Astrocyte (in vitro differentiated cells and primary cell): ENCODE measurements at regions not wholly inside any gene's neighbourhood (a gene's known extent, or its start where the extent isn't known, plus 50 kb on each side); places are given as distances from the start of the nearest gene placed in this dataset.

Experiments
- DNase-seq: peaks from one replicate; pipeline ENCODE4 v3.0.0-alpha.2; 2010; ENCODE audit warnings: low read depth
- FAIRE-seq: peaks from 2 replicates; lab custom pipeline; 2011; peaks lifted over from hg19 to GRCh38; lab: Jason Lieb, UNC
- H2AFZ ChIP-seq: 2 replicates; pipeline ENCODE4 v1.6.0; 2012; ENCODE audit warnings: low read depth, low read length, inconsistent platforms
- H3K27ac ChIP-seq: 2 replicates; pipeline ENCODE4 v1.5.1; 2011; ENCODE audit warnings: low read depth, low read length, inconsistent platforms
- H3K27me3 ChIP-seq: 2 replicates; pipeline ENCODE4 v1.6.0; 2011; ENCODE audit warnings: low read length, inconsistent platforms; ENCODE audit not compliant: insufficient read depth
- H3K36me3 ChIP-seq: 2 replicates; pipeline ENCODE4 v1.5.1; 2011; ENCODE audit warnings: low read length, inconsistent platforms; ENCODE audit not compliant: insufficient read depth
- H3K4me1 ChIP-seq: 2 replicates; pipeline ENCODE4 v1.5.1; 2011; ENCODE audit warnings: low read length, inconsistent platforms; ENCODE audit not compliant: insufficient read depth
- H3K4me2 ChIP-seq: 2 replicates; pipeline ENCODE4 v1.6.0; 2012; ENCODE audit warnings: low read length, inconsistent platforms
- H3K4me3 ChIP-seq: 2 replicates; pipeline ENCODE4 v1.5.1; 2011; ENCODE audit warnings: low read depth, mild to moderate bottlenecking, low read length, inconsistent platforms; ENCODE audit not compliant: insufficient read depth
- H3K79me2 ChIP-seq: 2 replicates; pipeline ENCODE4 v1.6.0; 2012; ENCODE audit warnings: mild to moderate bottlenecking, low read length, inconsistent platforms; ENCODE audit not compliant: insufficient read depth
- H3K9ac ChIP-seq: 2 replicates; pipeline ENCODE4 v1.6.0; 2012; ENCODE audit warnings: mild to moderate bottlenecking, low read length, inconsistent platforms
- H3K9me3 ChIP-seq: 2 replicates; pipeline ENCODE4 v1.5.1; 2012; ENCODE audit warnings: low read depth, mild to moderate bottlenecking, low read length, inconsistent platforms; ENCODE audit not compliant: insufficient read depth
- H4K20me1 ChIP-seq: 2 replicates; pipeline ENCODE4 v1.6.0; 2012; ENCODE audit warnings: low read length, inconsistent platforms; ENCODE audit not compliant: insufficient read depth
- H3K27ac Mint-ChIP-seq: one replicate; pipeline ENCODE4 v1.8.0; 2021; ENCODE audit warnings: mild to moderate bottlenecking, mixed read lengths; ENCODE audit not compliant: unreplicated experiment
- H3K27me3 Mint-ChIP-seq: one replicate; pipeline ENCODE4 v1.8.0; 2021; ENCODE audit warnings: low read depth, mixed read lengths; ENCODE audit not compliant: unreplicated experiment
- H3K36me3 Mint-ChIP-seq: one replicate; pipeline ENCODE4 v1.8.0; 2021; ENCODE audit warnings: low read depth, mixed read lengths; ENCODE audit not compliant: unreplicated experiment
- H3K4me1 Mint-ChIP-seq: one replicate; pipeline ENCODE4 v1.8.0; 2021; ENCODE audit warnings: low read depth, mixed read lengths; ENCODE audit not compliant: unreplicated experiment
- H3K4me3 Mint-ChIP-seq: one replicate; pipeline ENCODE4 v1.8.0; 2021; ENCODE audit warnings: mild to moderate bottlenecking, moderate library complexity, mixed read lengths; ENCODE audit not compliant: unreplicated experiment
- H3K9me3 Mint-ChIP-seq: one replicate; pipeline ENCODE4 v1.8.0; 2021; ENCODE audit warnings: mild to moderate bottlenecking, mixed read lengths; ENCODE audit not compliant: unreplicated experiment
- EZH2 ChIP-seq: IDR thresholded peaks from 2 replicates; pipeline ENCODE4 v1.6.1; 2012; ENCODE audit warnings: mild to moderate bottlenecking, low read length, inconsistent platforms; ENCODE audit not compliant: insufficient read depth
- TF ChIP-seq, protein P1 (sequence below): IDR thresholded peaks from 2 replicates; pipeline ENCODE4 v1.5.1; 2011; ENCODE audit warnings: low read depth, mild to moderate bottlenecking, inconsistent platforms, low read length, moderate library complexity; ENCODE audit not compliant: insufficient read depth

DNA sequence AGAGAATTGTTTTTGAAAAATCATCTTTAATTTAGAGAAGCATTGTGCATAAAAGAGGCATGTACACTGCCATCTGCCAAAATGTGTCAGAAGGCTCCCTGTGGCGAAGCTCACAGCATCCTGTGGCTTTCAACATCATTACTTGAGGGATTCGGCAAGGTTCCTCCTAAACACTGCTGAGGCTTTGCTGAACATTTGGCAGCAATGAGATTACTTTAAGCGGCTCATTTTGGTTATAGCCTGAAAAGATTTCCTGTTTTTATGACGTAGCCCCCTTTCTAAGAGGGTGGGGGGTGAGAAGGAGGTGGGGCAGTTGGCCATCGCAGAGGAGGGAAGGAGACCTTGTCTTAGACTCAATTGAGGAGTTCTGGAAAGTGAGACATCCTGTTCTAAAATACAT is 469.4 kb downstream of the RASEF start:
- Histone ChIP-seq H3K9me3 (no peaks in the 10 kb centered on the region), H3K36me3 (no peaks in the 10 kb centered on the region)
- H3K4me1 Mint-ChIP-seq: peaks cover 1% of the 10 kb centered on the region

DNA sequence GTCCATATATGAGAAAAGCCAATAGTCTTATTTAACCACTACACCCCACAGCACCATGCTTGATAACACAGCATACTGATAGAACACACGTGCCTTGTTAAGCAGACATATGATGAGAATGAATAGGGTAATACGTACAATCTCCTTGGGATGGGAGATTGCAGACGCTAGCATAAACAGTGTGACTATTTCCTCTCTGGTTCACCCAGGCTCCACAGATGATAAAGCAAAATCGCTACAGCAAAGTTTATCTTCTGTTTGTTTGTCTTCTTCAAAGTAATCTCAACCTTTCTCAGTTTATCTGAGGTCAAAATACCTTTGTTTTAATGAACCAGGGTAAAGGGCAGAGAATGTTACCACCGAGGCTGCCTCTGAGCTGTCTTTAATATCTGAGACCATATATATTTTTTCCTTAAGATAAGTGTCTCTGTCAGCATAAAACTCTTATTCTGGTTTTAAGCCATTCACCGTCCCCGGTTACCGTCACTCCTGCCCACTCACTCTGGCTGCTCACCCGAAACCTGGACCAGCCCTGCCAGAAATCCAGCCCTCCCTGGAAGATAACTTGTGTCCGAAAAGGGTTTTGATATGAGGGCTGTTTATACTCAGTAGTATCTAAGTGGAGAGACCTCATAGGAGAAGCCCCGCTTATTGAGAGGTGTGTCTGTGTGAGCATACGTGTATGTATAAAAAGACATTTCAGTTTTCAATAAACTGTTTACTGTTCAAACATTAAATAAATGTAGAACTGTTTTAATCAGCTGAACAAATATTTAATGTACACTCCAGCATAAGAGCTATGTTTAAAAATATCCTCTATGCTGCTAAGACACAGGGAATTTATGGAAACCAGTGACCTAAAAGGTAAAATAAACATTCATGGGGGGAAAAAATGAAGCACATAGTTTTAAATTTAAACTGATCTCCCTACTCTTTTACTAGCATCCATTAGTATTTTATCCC is 465.4 kb downstream of the RASEF start:
- H4K20me1 ChIP-seq: no peaks in the 10 kb centered on the region

More for the DNA sequence above, 469.4 kb downstream of the RASEF start:
- DNase-seq: no peak
- FAIRE-seq: no peak
- Histone ChIP-seq H3K27ac (no peak overlapping the region), H3K4me1 (peaks cover 5% of the 10 kb centered on the region), H4K20me1 (no peaks in the 10 kb centered on the region), H2AFZ (no peak overlapping the region), H3K9ac (no peak overlapping the region), H3K4me3 (no peak overlapping the region), H3K27me3 (no peaks in the 10 kb centered on the region), H3K79me2 (no peaks in the 10 kb centered on the region), H3K4me2 (no peak overlapping the region)
- Mint-ChIP-seq H3K9me3 (no peaks in the 10 kb centered on the region), H3K36me3 (no peaks in the 10 kb centered on the region), H3K27ac (no peak overlapping the region), H3K27me3 (no peaks in the 10 kb centered on the region), H3K4me3 (no peak overlapping the region)
- TF ChIP-seq, protein P1, sequence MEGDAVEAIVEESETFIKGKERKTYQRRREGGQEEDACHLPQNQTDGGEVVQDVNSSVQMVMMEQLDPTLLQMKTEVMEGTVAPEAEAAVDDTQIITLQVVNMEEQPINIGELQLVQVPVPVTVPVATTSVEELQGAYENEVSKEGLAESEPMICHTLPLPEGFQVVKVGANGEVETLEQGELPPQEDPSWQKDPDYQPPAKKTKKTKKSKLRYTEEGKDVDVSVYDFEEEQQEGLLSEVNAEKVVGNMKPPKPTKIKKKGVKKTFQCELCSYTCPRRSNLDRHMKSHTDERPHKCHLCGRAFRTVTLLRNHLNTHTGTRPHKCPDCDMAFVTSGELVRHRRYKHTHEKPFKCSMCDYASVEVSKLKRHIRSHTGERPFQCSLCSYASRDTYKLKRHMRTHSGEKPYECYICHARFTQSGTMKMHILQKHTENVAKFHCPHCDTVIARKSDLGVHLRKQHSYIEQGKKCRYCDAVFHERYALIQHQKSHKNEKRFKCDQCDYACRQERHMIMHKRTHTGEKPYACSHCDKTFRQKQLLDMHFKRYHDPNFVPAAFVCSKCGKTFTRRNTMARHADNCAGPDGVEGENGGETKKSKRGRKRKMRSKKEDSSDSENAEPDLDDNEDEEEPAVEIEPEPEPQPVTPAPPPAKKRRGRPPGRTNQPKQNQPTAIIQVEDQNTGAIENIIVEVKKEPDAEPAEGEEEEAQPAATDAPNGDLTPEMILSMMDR: no peak
- no peak for TF ChIP-seq EZH2

More for the DNA sequence above, 465.4 kb downstream of the RASEF start:
- FAIRE-seq: no peak
- no peak overlapping the region for H3K9ac ChIP-seq
- H3K9me3 ChIP-seq: no peaks in the 10 kb centered on the region
- peaks cover 5% of the 10 kb centered on the region for H3K4me1 ChIP-seq
- no peaks in the 10 kb centered on the region for H3K36me3 Mint-ChIP-seq
- H3K27ac Mint-ChIP-seq: no peak overlapping the region
- no peaks in the 10 kb centered on the region for H3K36me3 ChIP-seq
- no peaks in the 10 kb centered on the region for H3K9me3 Mint-ChIP-seq
- no peak overlapping the region for H3K4me3 ChIP-seq
- peak; percentile 39 for DNase-seq
- H3K4me3 Mint-ChIP-seq: no peak overlapping the region
- no peak overlapping the region for H3K27ac ChIP-seq
- no peak for TF ChIP-seq EZH2
- TF ChIP-seq, protein P1: no peak
- H2AFZ ChIP-seq: no peak overlapping the region
- H3K4me2 ChIP-seq: peak overlapping the region; percentile 42
- no peaks in the 10 kb centered on the region for H3K79me2 ChIP-seq
- H3K4me1 Mint-ChIP-seq: no peaks in the 10 kb centered on the region
- no peaks in the 10 kb centered on the region for H3K27me3 Mint-ChIP-seq
- no peaks in the 10 kb centered on the region for H3K27me3 ChIP-seq
